ENCODE measurements at regions not wholly inside any gene's neighbourhood (a gene's known extent, or its start where the extent isn't known, plus 50 kb on each side); places are given as distances from the start of the nearest gene placed in this dataset.

GRCh38 chr2:156731506-156731905 lies 295.3 kb downstream of the GPD2 start:
- no peak for FAIRE-seq
- no peak for DNase-seq (ENCODE audit: low read depth)
- no peak overlapping the region for H3K4me3 ChIP-seq (ENCODE audit: low read depth, low read length)
- H3K36me3 ChIP-seq (ENCODE audit: control insufficient read depth, insufficient read depth, low read length), result no peaks in the 10 kb centered on the region
- no peaks in the 10 kb centered on the region for H3K27me3 ChIP-seq (ENCODE audit: control insufficient read depth, insufficient read depth, low read length)
- TF ChIP-seq CTCF (IDR thresholded peaks at IDR 0.05; ENCODE audit: insufficient read depth, low read length, severe bottlenecking), result no peak

- Histone ChIP-seq H3K27me3 (ENCODE audit: control insufficient read depth, insufficient read depth, low read length) (no peaks in the 10 kb centered on the region), H3K4me3 (ENCODE audit: low read depth, low read length) (no peak overlapping the region), H3K36me3 (ENCODE audit: control insufficient read depth, insufficient read depth, low read length) (no peaks in the 10 kb centered on the region)
- TF ChIP-seq CTCF (IDR thresholded peaks at IDR 0.05; ENCODE audit: insufficient read depth, low read length, severe bottlenecking), result no peak
- FAIRE-seq (no peak), DNase-seq (ENCODE audit: low read depth) (no peak)
Observed at GRCh38 chr2:156736950-156737349, 300.8 kb downstream of the GPD2 start.

DNA sequence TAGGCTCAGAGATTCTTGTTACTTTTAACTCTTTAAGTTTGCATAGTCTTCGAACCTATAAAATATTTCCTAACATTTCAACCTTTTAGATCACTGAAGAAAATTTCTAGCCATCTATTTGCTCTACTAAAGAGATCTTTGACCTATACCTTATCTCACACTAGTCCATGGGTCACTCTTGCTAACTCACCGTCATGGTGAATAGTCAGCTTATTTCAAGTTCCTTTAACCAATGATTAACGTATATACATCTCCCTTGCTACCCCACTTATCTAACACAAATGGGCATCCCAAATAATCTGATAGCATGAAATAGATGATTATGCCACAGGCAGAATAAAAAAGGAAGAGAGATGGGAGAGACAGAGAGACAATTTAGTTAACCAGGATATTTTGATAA lies 303.1 kb downstream of the GPD2 start:
- Histone ChIP-seq H3K4me3 (ENCODE audit: low read depth, low read length) (no peak overlapping the region), H3K36me3 (ENCODE audit: control insufficient read depth, insufficient read depth, low read length) (no peaks in the 10 kb centered on the region), H3K27me3 (ENCODE audit: control insufficient read depth, insufficient read depth, low read length) (no peaks in the 10 kb centered on the region)
- DNase-seq (ENCODE audit: low read depth) (no peak), FAIRE-seq (no peak)
- TF ChIP-seq CTCF (IDR thresholded peaks at IDR 0.05; ENCODE audit: insufficient read depth, low read length, severe bottlenecking), result no peak

DNA sequence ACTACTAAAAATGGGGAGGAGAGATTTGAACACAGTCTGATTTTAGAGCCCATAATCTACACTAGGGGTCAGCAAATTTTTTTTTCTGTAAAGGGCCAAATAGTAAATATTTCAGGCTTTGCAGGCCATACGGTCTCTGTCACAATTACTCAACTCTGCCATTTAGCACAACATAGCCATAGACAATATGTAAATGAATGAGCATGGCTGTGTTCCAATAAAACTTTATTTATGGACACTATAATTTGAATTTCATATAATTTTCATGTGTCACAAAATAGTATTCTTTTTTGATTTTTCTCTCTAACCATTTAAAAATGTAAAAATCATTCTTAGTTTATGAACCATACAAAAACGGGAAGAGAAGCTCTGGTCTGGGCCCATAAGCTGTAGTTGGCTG lies 309.4 kb downstream of the GPD2 start:
- DNase-seq (ENCODE audit: low read depth), result no peak
- Histone ChIP-seq H3K27me3 (ENCODE audit: control insufficient read depth, insufficient read depth, low read length) (no peaks in the 10 kb centered on the region), H3K4me3 (ENCODE audit: low read depth, low read length) (no peak overlapping the region), H3K36me3 (ENCODE audit: control insufficient read depth, insufficient read depth, low read length) (no peaks in the 10 kb centered on the region)
- no peak for TF ChIP-seq CTCF (IDR thresholded peaks at IDR 0.05; ENCODE audit: insufficient read depth, low read length, severe bottlenecking)
- no peak for FAIRE-seq

- FAIRE-seq (no peak), DNase-seq (ENCODE audit: low read depth) (no peak)
- Histone ChIP-seq H3K27me3 (ENCODE audit: control insufficient read depth, insufficient read depth, low read length) (no peaks in the 10 kb centered on the region), H3K4me3 (ENCODE audit: low read depth, low read length) (no peak overlapping the region), H3K36me3 (ENCODE audit: control insufficient read depth, insufficient read depth, low read length) (no peaks in the 10 kb centered on the region)
- no peak for TF ChIP-seq CTCF (IDR thresholded peaks at IDR 0.05; ENCODE audit: insufficient read depth, low read length, severe bottlenecking)
Observed at GRCh38 chr2:156748221-156748620, 312.0 kb downstream of the GPD2 start.

- H3K27me3 ChIP-seq (ENCODE audit: control insufficient read depth, insufficient read depth, low read length), result no peaks in the 10 kb centered on the region
- DNase-seq (ENCODE audit: low read depth) (no peak), FAIRE-seq (no peak)
- no peaks in the 10 kb centered on the region for H3K36me3 ChIP-seq (ENCODE audit: control insufficient read depth, insufficient read depth, low read length)
- H3K4me3 ChIP-seq (ENCODE audit: low read depth, low read length), result no peak overlapping the region
- TF ChIP-seq CTCF (IDR thresholded peaks at IDR 0.05; ENCODE audit: insufficient read depth, low read length, severe bottlenecking), result no peak
Observed at GRCh38 chr2:156752042-156752441, 315.9 kb downstream of the GPD2 start.
